Right forelimb (tissue), 1 donor: ENCODE measurements at regions not wholly inside any gene's neighbourhood (a gene's known extent, or its start where the extent isn't known, plus 50 kb on each side); places are given as distances from the start of the nearest gene placed in this dataset.
A peak's percentile ranks its signal among the peaks of the same experiment; 100 is the strongest.

Experiments used
- DNase-seq: peaks from one replicate; pipeline ENCODE4 v3.0.0-alpha.2; 2018

- no peak for DNase-seq
Measured at GRCh38 chr21:16312321-16312720, 582.5 kb downstream of the USP25 start.

DNA sequence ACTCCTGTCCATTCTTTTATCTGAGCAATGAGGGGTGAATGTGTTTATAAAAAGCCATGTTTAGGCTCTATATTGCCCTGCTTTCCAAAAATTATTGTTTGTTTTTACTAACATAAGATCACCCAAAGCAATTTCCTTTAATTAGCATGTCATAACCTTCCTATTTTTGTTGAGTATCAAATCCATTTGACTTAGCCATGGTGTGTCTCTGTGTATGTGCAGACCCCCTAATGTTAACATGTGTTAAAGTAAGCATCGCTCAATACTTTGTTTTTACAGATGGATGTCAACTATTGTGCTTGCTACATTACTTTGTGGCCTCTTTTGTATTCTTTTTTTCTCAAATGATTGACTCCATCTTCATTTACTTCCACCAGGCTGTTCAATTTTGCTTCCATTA, 585.4 kb downstream of the USP25 start:
- no peak for DNase-seq

DNA sequence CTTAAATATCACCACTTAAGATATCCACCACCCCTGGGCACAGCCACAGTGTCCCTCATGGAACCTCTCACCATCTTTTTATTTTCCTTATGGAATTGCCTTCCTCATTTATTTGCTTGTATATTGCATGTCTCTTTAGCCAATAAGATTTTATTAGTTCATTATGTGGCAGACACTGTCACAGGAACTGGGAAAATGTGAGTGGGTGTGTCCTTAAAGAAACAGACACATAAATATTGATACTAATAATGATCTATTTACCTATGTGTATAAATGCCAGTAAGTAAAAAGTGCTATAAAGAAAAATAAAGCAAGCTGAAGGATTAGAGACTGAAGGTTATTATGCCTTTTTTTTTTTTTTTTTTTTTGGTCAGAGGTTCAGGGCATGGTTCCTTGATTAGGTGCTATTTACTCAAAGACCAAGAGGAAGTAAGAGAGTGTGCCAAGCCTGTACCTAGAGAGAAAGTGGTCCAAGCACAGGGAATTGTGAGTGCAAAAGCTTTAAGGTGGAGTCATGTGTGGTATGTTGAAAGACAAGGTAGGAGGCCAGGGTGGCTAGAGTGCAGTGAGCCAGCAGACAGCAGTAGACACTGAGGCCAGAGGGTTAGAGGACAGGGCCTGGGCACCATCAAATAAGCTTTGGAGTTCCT, 589.0 kb downstream of the USP25 start:
- DNase-seq: no peak

DNA sequence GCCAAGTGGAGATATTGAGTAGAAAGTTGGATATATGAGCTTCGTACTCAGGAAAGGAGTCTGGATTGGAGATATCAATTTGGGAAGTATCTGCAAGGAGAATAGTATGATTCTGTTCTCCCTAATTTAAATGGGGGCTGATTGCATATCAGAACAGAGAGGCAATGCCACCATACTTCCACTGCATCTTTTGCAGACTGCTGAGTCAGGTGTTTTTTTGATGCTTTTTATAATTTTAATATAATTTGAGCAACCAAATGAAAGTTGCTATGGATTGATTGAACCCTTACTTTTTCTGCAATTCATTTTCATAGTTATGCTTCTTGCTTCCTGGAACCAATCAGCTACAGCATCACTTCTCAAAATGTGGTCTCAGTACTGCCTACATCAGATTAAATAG, 590.3 kb downstream of the USP25 start:
- no peak for DNase-seq

DNA sequence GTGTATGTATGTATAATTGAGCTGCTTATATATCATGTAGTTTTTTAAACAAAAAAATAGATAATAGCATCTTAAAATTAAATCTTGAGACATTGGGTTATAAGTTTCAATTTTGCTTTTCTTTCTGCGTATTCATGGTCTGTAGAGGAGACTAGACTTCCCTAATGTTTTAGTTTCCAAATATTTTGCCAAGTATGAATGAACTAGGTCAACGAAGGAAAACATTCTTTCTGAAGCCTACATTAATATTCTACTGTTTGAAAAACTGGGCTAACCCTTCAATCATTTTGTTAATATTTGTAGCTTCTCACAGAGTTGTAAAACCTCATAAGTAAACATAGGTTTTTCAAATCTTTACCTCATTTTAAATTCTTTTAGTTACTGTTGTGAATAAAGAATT, 592.7 kb downstream of the USP25 start:
- no peak for DNase-seq

GRCh38 chr21:16323596-16323995, 593.8 kb downstream of the USP25 start:
- DNase-seq: no peak

DNA sequence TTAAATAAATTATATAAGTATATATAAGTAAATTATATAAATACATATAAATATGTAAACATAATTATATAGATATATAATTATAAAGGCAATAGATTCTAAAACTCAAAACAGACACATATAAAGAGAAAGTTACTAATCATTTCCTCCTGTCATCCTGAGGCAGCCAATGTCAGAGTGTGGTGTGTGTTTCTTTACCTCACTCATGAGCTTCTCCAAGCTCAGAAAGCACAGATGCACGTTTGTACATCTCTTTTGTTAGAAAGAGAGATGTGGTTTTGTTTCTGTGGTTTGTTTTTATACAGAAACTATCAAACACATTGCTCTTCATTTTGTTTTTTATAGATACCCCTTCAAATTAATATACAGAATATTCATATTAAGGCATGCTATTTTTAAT, 594.8 kb downstream of the USP25 start:
- no peak for DNase-seq

- DNase-seq: no peak
Measured at GRCh38 chr21:16330082-16330907, 600.5 kb downstream of the USP25 start.

GRCh38 chr21:16330908-16331268, 601.1 kb downstream of the USP25 start:
- no peak for DNase-seq

DNA sequence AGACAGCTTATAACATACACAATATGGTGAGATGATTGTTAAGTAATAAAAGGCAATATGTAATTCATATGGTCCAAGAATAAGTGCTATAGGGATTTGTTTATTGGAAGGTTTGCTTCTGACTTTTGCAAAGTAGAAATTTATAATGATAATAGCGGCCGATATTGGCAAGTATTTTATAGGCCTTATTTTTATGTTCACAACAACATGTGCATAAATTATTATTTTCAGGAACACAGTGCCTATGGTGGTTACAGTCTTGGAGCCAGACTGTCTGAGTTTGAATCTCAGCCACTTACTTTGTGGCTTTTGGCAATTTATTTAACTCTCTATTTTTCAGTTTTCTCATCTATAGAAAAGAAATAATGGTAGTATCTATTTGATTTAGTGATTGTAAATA, 607.5 kb downstream of the USP25 start:
- no peak for DNase-seq

GRCh38 chr21:16342932-16343331, 613.1 kb downstream of the USP25 start:
- DNase-seq: no peak

GRCh38 chr21:16343776-16344175, 614.0 kb downstream of the USP25 start:
- no peak for DNase-seq

GRCh38 chr21:16345757-16346156, 616.0 kb downstream of the USP25 start:
- no peak for DNase-seq

DNA sequence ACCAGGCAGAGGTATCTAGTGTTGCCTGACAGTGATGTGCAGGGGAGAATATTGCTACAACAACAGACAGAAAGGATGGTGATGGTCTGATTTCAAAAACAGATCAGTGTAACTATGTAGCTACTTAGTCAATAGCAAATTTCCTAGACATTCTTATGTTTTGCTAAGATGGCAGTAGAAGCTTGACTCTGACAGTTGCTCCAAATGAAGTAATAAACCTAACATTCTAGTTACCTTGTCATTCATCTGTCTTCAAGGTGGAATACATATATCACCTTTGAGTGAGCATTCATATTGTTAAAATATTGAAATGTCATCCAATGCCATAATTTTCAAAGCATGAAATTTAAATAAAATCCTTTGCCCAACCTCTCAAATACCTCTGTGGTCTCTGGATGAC, 617.4 kb downstream of the USP25 start:
- no peak for DNase-seq

DNA sequence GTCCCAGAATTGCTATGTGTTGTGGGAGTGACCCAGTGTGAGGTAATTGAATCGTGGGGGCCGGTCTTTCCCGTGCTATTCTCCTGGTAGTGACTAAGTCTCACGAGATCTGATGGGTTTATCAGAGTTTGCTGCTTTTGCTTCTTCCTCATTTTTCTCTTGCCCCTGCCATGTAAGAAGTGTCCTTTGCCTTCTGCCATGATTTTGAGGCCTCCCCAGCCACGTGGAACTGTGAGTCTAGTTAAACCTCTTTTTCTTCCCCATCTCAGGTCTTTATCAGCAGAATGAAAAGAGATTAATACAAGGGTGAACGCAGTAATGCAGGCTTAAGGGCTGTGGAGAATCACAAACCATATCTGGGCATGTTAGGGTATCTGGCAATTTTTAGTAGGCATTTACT, 624.0 kb downstream of the USP25 start:
- no peak for DNase-seq

- no peak for DNase-seq
Measured at GRCh38 chr21:16357994-16358393, 628.2 kb downstream of the USP25 start.

DNA sequence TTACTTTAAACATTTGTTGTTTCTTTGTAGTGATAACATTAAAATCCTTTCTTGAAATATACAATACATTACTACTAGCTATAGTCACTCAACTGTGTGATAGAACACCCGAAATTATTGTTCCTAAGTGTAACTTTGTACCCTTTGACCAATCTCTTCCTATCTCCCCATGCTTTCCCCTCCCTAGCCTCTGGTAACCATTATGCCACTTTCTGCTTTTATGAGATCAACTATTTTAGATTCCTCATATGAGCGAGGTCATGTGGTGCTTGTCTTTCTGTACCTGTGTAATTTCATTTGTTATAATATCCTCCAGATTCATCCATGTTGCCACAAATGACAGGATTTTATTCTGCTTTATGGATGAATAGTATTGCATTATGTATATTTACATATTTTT, 629.0 kb downstream of the USP25 start:
- DNase-seq: no peak

DNA sequence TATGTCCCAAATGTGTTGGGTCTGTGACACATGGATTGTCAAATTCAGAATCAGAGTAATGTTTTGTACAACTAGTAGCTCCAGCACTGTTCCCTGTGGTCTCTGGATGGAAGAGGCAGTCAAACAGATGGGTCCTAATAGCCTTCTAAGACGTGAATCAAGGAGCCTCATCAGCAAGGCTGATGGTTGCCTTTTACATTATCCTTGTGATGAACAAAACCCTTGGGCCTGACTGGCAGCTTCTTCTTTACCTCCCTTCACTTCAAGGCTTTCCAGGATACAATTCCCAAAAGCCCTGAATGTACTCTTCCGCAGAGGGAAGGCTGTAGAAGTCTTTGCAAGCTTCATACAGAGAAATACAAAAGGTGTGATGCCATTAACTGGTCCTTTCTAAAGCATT, 633.3 kb downstream of the USP25 start:
- no peak for DNase-seq

GRCh38 chr21:16363518-16363917, 633.7 kb downstream of the USP25 start:
- no peak for DNase-seq

GRCh38 chr21:16366207-16366606, 636.4 kb downstream of the USP25 start:
- no peak for DNase-seq

DNA sequence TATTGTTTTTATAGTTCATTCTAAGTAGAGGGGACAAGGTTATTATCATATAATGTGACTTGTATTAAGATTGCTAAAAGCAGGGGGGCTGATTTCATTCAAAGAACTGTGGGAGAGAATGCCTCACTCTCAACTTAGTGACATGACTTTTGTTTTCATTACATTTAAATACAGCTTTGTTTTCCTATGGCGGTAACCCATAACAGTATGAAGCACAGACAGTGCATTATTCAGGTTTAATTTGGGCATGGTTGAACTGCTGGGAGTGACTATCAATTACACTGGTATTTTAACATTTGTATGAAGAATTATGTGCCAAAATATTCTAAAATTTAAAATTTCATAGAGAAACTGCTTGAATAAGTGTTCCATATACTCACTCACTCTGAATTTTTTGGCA, 637.3 kb downstream of the USP25 start:
- no peak for DNase-seq

GRCh38 chr21:16370186-16370585, 640.4 kb downstream of the USP25 start:
- DNase-seq: no peak

- DNase-seq: no peak
Measured at GRCh38 chr21:16372586-16372985, 642.8 kb downstream of the USP25 start.

DNA sequence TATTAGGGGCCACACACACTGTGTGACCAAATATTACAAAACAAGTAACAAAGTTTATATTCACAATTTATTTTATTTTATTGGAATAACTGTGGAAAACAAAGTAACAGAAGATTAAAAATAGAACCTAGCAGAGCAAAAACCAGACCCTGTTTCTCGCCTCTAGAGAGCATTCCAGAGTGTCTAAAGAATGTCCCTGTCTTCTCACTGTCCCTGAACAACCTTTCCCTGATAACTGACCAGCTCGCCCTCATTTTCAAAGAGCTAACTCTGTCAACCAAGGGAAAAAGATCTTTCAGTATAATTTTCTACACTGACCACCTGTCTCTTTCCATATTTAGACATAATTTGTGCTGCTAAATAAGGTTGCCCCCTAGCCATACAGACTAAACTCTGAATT, 646.9 kb downstream of the USP25 start:
- no peak for DNase-seq

DNA sequence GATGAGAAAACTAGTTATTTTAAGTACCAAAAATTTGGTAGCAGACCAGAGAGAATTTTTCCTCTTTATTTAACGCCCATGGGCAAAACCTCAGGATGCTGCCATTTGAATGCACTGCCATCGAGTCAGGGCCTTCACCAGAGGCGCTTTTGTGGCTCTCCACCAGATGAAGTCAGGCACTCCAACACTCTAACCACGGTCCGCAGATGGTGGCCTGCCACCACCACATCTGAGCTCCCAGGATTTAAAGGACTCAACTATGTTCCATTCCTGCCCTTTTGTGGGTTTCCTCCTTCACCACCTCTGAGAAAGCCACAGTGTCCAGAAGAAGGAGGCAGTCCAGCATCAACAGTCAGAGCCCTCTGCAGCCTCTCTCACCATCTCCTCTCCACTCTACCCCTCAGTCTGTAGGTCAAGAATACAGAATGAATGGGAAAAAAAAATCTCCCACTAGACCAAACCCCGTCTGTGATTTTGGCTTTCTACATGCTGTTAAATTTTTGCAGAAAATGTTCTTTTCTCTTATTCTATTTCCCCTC, 647.4 kb downstream of the USP25 start:
- peak; percentile 45 for DNase-seq
